ENCODE measurements at regions not wholly inside any gene's neighbourhood (a gene's known extent, or its start where the extent isn't known, plus 50 kb on each side); places are given as distances from the start of the nearest gene placed in this dataset.

DNA sequence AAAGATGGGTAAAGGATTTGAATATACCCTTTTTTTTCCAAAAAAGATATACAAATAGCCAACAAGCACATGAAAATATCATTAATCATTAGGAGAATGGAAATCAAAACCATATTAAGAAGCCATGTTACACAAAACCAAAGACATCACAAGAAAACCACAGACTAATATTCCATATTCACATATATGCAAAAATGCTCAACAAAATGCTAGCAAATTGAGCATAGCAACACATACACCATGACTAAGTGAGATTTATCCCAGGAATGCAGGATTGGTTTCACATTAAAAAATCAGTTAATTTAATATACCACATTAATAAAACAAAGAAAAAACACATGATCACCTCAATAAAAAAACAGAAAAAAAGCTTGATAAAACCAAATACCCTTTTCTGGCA, 84.7 kb upstream of the LMNTD1 start:
- Histone ChIP-seq H3K23ac (ENCODE audit: insufficient read length, low read depth, low read length) (no peak overlapping the region), H3K27me3 (ENCODE audit: insufficient read depth, low read length) (no peaks in the 10 kb centered on the region), H4K20me1 (ENCODE audit: control insufficient read depth, insufficient read depth, insufficient read length) (no peaks in the 10 kb centered on the region), H3K4ac (ENCODE audit: low read depth, low read length) (no peak overlapping the region), H3K18ac (ENCODE audit: insufficient read length, low read depth, low read length) (no peak overlapping the region), H2AK5ac (ENCODE audit: insufficient read length, low read length) (no peak overlapping the region), H3K23me2 (ENCODE audit: insufficient read length, low read depth, low read length, poor library complexity, severe bottlenecking) (no peaks in the 10 kb centered on the region), H3K9me3 (ENCODE audit: control insufficient read depth, low read depth, low read length) (no peaks in the 10 kb centered on the region), H3K14ac (ENCODE audit: insufficient read depth, low read length) (no peak overlapping the region), H2AFZ (ENCODE audit: low read length) (no peak overlapping the region), H3K27ac (ENCODE audit: insufficient read length, low read depth, low read length) (no peak overlapping the region), H4K5ac (ENCODE audit: insufficient read length, low read depth, low read length) (no peak overlapping the region), H3T11ph (ENCODE audit: low read length) (no peak overlapping the region), H3K79me1 (ENCODE audit: insufficient read depth, low read depth, low read length, poor library complexity, severe bottlenecking) (no peaks in the 10 kb centered on the region), H4K8ac (replicated peaks; ENCODE audit: insufficient read length, low read depth, low read length) (no peak overlapping the region), H2BK5ac (ENCODE audit: insufficient read length, low read length) (no peak overlapping the region), H3K4me2 (ENCODE audit: insufficient read depth, insufficient read length, low read length) (no peak overlapping the region), H4K91ac (ENCODE audit: insufficient read length, low read depth, low read length) (no peak overlapping the region), H2BK15ac (ENCODE audit: low read depth, low read length) (no peak overlapping the region), H3K4me1 (ENCODE audit: insufficient read depth, low read length) (no peaks in the 10 kb centered on the region), H3K56ac (ENCODE audit: insufficient read length, low read depth, low read length) (no peak overlapping the region), H3K79me2 (ENCODE audit: insufficient read depth, low read length) (no peaks in the 10 kb centered on the region), H2BK12ac (ENCODE audit: insufficient read length, low read depth, low read length) (no peak overlapping the region), H2BK20ac (ENCODE audit: low read depth, low read length, poor library complexity, severe bottlenecking) (no peak overlapping the region), H2BK120ac (ENCODE audit: low read depth, low read length, poor library complexity, severe bottlenecking) (no peak overlapping the region), H3K9ac (ENCODE audit: extremely low read depth, insufficient read length, low read length) (no peak overlapping the region)
- H3K4me1 Mint-ChIP-seq, result no peaks in the 10 kb centered on the region
- TF ChIP-seq, protein P1, sequence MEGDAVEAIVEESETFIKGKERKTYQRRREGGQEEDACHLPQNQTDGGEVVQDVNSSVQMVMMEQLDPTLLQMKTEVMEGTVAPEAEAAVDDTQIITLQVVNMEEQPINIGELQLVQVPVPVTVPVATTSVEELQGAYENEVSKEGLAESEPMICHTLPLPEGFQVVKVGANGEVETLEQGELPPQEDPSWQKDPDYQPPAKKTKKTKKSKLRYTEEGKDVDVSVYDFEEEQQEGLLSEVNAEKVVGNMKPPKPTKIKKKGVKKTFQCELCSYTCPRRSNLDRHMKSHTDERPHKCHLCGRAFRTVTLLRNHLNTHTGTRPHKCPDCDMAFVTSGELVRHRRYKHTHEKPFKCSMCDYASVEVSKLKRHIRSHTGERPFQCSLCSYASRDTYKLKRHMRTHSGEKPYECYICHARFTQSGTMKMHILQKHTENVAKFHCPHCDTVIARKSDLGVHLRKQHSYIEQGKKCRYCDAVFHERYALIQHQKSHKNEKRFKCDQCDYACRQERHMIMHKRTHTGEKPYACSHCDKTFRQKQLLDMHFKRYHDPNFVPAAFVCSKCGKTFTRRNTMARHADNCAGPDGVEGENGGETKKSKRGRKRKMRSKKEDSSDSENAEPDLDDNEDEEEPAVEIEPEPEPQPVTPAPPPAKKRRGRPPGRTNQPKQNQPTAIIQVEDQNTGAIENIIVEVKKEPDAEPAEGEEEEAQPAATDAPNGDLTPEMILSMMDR (conservative IDR thresholded peaks at IDR 0.05), result no peak
- peaks cover 0 to 11% (median 0%) of the 10 kb centered on the region in 3 experiments; a peak in 2 of 7 replicates for H3K36me3 Mint-ChIP-seq (ENCODE audit: insufficient read depth in 1 of 3, low read depth in 3 of 3)
- no peak for DNase-seq
- H3K9me3 Mint-ChIP-seq, result peaks cover 8 to 14% of the 10 kb centered on the region in 2 experiments; a peak in 3 of 5 replicates
- no peak overlapping the region for H3K4me3 Mint-ChIP-seq
- H3K27me3 Mint-ChIP-seq (ENCODE audit: low read depth), result no peaks in the 10 kb centered on the region
- H3K27ac Mint-ChIP-seq, result no peak overlapping the region
